RCC 7860 (cell line): ENCODE measurements at regions not wholly inside any gene's neighbourhood (a gene's known extent, or its start where the extent isn't known, plus 50 kb on each side); places are given as distances from the start of the nearest gene placed in this dataset.

Experiments
- DNase-seq: peaks from one replicate; pipeline ENCODE4 v3.0.0-alpha.2; 2015; ENCODE audit warnings: low spot score
- FAIRE-seq: peaks from 2 replicates; lab custom pipeline; 2012; peaks lifted over from hg19 to GRCh38; lab: Jason Lieb, UNC

GRCh38 chr5:115379622-115380344 lies 83.3 kb upstream of the CCDC112 start:
- FAIRE-seq (peak; percentile 28), DNase-seq (peak; percentile 44)

- DNase-seq (no peak), FAIRE-seq (no peak)
These were observed 82.3 kb upstream of the CCDC112 start for GRCh38 chr5:115378754-115379153.

DNA sequence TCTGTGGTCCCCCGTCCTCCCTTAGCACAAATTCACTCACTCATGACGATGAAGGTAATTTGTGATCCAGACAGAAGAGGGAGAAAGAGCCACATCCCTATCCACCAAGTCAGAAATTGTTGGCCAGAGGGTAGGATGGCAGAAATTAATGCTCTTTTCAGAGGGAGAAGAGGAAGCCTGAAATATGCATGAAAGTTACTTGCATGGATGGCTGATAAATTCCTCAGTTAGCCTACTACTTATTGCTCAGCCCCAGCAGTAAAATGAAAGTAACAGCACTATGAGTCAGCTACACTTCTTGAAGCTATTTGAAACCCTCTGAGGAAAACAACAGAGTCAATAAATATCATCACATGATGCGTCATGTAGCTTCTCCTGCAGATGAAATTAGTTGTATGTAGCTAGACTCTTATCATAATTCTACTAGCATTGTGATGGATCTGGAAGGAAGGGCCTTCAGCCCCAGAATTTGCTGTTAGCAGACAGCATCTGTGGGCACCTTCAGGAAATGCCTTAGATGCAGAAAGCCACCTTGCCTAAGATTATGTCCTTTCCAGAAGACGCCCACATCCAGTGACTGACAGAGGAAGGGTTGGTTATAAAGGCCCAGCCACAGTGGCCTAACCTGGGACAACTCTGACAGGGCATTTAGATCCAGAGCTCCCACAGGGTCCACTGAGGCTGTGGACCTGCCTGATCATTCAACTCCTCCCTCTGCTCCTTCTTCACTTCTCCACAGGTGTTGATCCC lies 81.2 kb upstream of the CCDC112 start:
- DNase-seq (peak; percentile 63), FAIRE-seq (peak; percentile 50)

- FAIRE-seq: no peak
- no peak for DNase-seq
These were observed 79.4 kb upstream of the CCDC112 start for GRCh38 chr5:115375893-115376292.

DNA sequence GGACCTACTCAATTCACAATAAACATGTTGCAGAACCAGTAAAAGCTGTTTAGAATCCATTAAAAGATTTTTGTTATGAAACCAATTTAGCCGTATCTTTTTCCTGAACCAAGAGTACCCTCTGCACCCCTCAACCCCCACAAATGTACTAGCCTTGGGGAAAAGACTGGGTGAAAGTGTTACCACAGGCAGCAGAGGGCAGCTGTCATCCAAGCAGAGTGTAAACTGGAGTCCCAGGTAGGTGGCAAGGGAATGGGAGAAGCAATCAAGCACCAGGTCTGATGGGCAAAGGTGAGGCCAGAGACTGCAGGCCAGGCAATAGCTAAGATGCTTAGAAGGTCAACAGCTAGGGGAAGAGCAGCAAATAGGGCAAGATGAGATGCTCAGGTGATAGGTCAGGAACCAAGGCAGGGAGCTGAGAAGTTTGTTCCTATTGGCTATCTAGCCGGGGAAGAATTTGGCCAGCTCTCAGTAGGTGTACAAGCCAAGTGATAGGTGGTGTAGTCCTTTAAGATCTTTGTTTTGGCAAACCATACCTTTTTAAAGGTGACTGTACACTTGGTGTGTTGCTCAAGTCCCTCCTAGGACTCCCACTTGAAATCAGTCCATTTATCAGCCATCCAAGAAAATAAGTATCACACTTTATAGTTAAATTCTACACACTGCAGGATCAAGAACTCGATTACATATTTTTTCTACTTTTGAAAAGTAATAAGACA lies 77.8 kb upstream of the CCDC112 start:
- DNase-seq (no peak), FAIRE-seq (no peak)

GRCh38 chr5:115372146-115372545 lies 75.7 kb upstream of the CCDC112 start:
- no peak for DNase-seq
- no peak for FAIRE-seq

GRCh38 chr5:115369430-115370144 lies 73.1 kb upstream of the CCDC112 start:
- FAIRE-seq: no peak
- DNase-seq: no peak

- FAIRE-seq (peak; percentile 75), DNase-seq (peak; percentile 90)
These were observed 69.8 kb upstream of the CCDC112 start for GRCh38 chr5:115366223-115366622.

GRCh38 chr5:115363879-115364278 lies 67.4 kb upstream of the CCDC112 start:
- DNase-seq (no peak), FAIRE-seq (no peak)

GRCh38 chr5:115360046-115360685 lies 63.7 kb upstream of the CCDC112 start:
- no peak for FAIRE-seq
- DNase-seq: no peak

- FAIRE-seq (no peak), DNase-seq (no peak)
These were observed 59.4 kb upstream of the CCDC112 start for GRCh38 chr5:115355767-115356381.

- DNase-seq (no peak), FAIRE-seq (no peak)
These were observed 58.6 kb upstream of the CCDC112 start for GRCh38 chr5:115355095-115355494.

GRCh38 chr5:115354246-115354645 lies 57.8 kb upstream of the CCDC112 start:
- DNase-seq (no peak), FAIRE-seq (no peak)

DNA sequence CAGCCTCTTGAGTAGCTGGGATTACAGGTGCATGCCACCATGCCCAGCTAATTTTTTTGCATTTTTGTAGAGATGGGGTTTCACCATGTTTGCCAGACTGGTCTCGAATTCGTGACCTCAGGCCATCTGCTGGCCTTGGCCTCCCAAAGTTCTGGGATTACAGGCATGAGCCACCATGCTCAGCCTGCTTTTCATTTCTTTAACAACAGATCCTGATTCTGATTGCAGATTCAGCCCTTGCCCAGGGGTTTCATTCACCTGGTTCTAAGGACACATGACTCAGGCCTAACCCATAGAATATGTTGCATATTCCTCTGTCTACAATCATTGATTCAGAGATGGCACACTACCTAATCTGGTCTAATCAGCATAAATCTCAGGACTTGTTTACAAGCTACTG lies 56.1 kb upstream of the CCDC112 start:
- FAIRE-seq: no peak
- DNase-seq: no peak

GRCh38 chr5:115351356-115352195 lies 55.1 kb upstream of the CCDC112 start:
- no peak for FAIRE-seq
- no peak for DNase-seq

DNA sequence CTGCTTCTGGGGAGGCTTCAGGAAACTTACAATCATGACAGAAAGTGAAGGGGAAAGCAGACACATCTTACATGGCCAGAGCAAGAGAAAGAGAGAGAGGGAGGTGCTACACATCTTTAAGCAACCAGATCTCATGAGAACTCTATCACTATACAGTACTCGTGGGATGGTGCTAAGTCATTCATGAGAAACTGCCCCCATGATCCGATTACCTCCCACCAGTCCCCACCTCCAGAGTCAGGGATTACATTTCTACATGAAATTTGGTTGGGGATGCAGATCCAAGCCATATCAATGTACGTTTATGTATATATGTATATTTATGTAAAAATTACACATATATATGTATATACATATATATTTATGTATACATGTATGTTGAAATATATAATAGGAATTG lies 54.4 kb upstream of the CCDC112 start:
- FAIRE-seq (peak; percentile 20), DNase-seq (no peak)

DNA sequence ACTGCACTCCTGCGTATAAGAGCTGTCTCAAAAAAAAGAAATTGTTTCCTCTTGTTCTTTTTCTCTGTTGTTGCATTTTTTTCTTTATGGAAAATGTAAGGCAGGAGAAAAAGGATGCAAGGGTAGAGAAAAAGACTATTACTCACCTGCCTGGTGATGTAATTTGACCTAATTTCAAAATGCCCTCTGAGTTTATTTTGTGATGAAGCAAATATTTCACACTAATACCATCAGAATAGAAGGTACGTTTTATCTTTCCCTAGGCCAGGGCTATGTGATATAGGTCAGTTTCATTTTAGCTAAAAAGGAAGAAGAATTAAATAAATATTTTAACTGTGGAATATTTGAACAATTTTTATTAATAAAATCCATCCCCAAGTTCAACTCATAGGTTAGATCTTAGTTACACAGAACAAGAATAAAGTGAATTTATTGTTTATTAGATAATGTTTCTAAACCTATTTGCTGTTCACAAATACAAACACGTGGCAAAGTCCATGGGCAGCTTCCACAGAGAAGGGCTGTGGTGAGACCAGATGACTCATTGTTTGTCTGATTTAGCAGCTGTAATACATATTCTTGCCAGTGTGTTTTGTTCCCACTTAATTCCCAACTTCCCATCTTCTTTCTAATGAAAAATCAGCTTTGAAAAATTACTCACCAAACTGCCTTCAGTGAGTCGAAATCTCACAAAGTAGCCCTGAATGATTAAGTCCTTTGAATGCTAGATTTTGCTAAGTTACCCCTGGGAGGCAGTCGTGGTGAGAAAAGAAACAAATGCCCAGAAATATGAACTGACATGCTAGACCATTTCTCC lies 52.8 kb upstream of the CCDC112 start:
- FAIRE-seq (peak; percentile 75), DNase-seq (peak; percentile 63)

- FAIRE-seq (no peak), DNase-seq (no peak)
These were observed 51.7 kb upstream of the CCDC112 start for GRCh38 chr5:115348175-115348574.
